ENCODE measurements at regions not wholly inside any gene's neighbourhood (a gene's known extent, or its start where the extent isn't known, plus 50 kb on each side); places are given as distances from the start of the nearest gene placed in this dataset.

- no peak for DNase-seq
These were observed 203.8 kb upstream of the SRRM4 start for GRCh38 chr12:118777504-118777903.

- no peak for DNase-seq
These were observed 203.3 kb upstream of the SRRM4 start for GRCh38 chr12:118778077-118778476.

GRCh38 chr12:118780939-118781338 is 200.4 kb upstream of the SRRM4 start:
- DNase-seq = no peak

GRCh38 chr12:118781692-118782091 is 199.6 kb upstream of the SRRM4 start:
- DNase-seq = no peak

- no peak for DNase-seq
These were observed 197.6 kb upstream of the SRRM4 start for GRCh38 chr12:118783703-118784102.

GRCh38 chr12:118790578-118790977 is 190.8 kb upstream of the SRRM4 start:
- no peak for DNase-seq

- no peak for DNase-seq
These were observed 167.5 kb upstream of the SRRM4 start for GRCh38 chr12:118813778-118814357.

- DNase-seq = no peak
These were observed 165.0 kb upstream of the SRRM4 start for GRCh38 chr12:118816296-118816695.

- no peak for DNase-seq
These were observed 159.9 kb upstream of the SRRM4 start for GRCh38 chr12:118821386-118821925.

- DNase-seq = no peak
These were observed 158.8 kb upstream of the SRRM4 start for GRCh38 chr12:118822512-118822911.

GRCh38 chr12:118827047-118827446 is 154.3 kb upstream of the SRRM4 start:
- DNase-seq = no peak

GRCh38 chr12:118827606-118828005 is 153.7 kb upstream of the SRRM4 start:
- DNase-seq = no peak

- DNase-seq = no peak
These were observed 151.0 kb upstream of the SRRM4 start for GRCh38 chr12:118830296-118830695.

GRCh38 chr12:118835926-118836325 is 145.4 kb upstream of the SRRM4 start:
- DNase-seq = no peak

- no peak for DNase-seq
These were observed 140.9 kb upstream of the SRRM4 start for GRCh38 chr12:118840399-118840798.

GRCh38 chr12:118840878-118841277 is 140.5 kb upstream of the SRRM4 start:
- DNase-seq = no peak

GRCh38 chr12:118841588-118841987 is 139.8 kb upstream of the SRRM4 start:
- DNase-seq = no peak

GRCh38 chr12:118842866-118843265 is 138.5 kb upstream of the SRRM4 start:
- no peak for DNase-seq

- DNase-seq = no peak
These were observed 134.9 kb upstream of the SRRM4 start for GRCh38 chr12:118846416-118846815.

- DNase-seq = peak in 1 of 5 donors; percentile 5
These were observed 131.0 kb upstream of the SRRM4 start for GRCh38 chr12:118850244-118850825.

GRCh38 chr12:118851891-118852290 is 129.4 kb upstream of the SRRM4 start:
- no peak for DNase-seq

GRCh38 chr12:118853634-118854033 is 127.7 kb upstream of the SRRM4 start:
- DNase-seq = no peak

GRCh38 chr12:118855858-118856257 is 125.5 kb upstream of the SRRM4 start:
- DNase-seq = no peak

- DNase-seq = no peak
These were observed 115.0 kb upstream of the SRRM4 start for GRCh38 chr12:118866346-118866745.

- no peak for DNase-seq
These were observed 110.8 kb upstream of the SRRM4 start for GRCh38 chr12:118870551-118870950.
